ENCODE measurements at regions not wholly inside any gene's neighbourhood (a gene's known extent, or its start where the extent isn't known, plus 50 kb on each side); places are given as distances from the start of the nearest gene placed in this dataset.

DNA sequence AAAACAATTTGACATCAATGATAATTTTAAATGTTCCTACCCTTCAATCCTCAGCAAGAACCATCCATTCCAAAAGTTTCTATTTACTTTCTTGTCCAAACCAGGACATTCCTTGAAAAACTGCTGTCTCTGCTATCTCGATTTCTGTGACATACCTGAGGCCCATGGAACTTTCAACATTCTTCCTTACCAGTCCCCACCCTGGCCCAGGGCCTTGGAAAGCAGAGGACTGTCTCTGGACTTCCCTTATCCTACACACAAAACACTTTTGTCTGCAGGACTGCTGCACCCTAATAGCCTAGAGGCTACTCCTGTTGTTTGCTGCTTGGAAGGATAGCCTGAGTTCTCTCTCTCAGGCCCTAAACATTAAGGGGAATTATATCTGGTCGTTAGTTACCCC lies 151.8 kb upstream of the DHRS4 start:
- DNase-seq = no peak
- Histone ChIP-seq H3K4me3 (no peak overlapping the region), H3K27me3 (ENCODE audit: control insufficient read depth in 3 of 3, insufficient read depth in 3 of 3, low read length in 2 of 3) (no peaks in the 10 kb centered on the region), H3K36me3 (ENCODE audit: control insufficient read depth in 4 of 4, insufficient read depth in 4 of 4, low read length in 4 of 4) (no peaks in the 10 kb centered on the region), H3K4me1 (ENCODE audit: control insufficient read depth in 5 of 5, insufficient read depth in 5 of 5, low read length in 5 of 5) (no peaks in the 10 kb centered on the region), H3K27ac (ENCODE audit: low read depth in 1 of 2, low read length in 1 of 2) (no peak overlapping the region), H3K9ac (ENCODE audit: insufficient read depth in 1 of 2, low read length in 2 of 2) (no peak overlapping the region), H3K9me3 (ENCODE audit: control insufficient read depth in 4 of 4, insufficient read depth in 3 of 4, low read length in 3 of 4) (peaks cover 0 to 3% (median under 1%) of the 10 kb centered on the region in 4 donors)
- ATAC-seq (ENCODE audit: insufficient read depth, low FRiP score) = no peak
- WGBS, 2 donors = 39 to 72% methylated on average over 2 of the region's 2 CpGs
- TF ChIP-seq, protein P1, sequence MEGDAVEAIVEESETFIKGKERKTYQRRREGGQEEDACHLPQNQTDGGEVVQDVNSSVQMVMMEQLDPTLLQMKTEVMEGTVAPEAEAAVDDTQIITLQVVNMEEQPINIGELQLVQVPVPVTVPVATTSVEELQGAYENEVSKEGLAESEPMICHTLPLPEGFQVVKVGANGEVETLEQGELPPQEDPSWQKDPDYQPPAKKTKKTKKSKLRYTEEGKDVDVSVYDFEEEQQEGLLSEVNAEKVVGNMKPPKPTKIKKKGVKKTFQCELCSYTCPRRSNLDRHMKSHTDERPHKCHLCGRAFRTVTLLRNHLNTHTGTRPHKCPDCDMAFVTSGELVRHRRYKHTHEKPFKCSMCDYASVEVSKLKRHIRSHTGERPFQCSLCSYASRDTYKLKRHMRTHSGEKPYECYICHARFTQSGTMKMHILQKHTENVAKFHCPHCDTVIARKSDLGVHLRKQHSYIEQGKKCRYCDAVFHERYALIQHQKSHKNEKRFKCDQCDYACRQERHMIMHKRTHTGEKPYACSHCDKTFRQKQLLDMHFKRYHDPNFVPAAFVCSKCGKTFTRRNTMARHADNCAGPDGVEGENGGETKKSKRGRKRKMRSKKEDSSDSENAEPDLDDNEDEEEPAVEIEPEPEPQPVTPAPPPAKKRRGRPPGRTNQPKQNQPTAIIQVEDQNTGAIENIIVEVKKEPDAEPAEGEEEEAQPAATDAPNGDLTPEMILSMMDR (IDR thresholded peaks at IDR 0.05; ENCODE audit: control extremely low read depth, extremely low read depth) = no peak

GRCh38 chr14:23804817-23805216 lies 148.8 kb upstream of the DHRS4 start:
- WGBS, 2 donors = 76 to 87% methylated on average over 3 of the region's 3 CpGs

DNA sequence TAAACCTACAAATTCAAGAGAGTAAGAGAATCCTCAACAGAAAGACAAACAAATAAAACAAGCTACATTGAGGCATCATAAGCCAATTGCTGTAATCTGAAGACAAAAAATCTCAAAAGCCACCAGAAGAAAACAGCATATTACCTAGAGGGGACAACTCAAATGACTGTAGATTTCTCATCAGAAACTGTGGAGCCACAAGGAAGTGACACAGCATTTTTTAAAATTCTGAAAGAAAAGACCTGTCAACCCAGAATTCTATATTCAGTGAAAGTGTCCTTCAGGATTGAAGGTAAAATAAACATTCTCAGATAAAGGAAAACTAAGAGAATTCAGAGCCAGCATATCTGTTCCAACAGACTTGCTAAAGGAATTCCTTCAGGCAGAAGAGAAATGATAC lies 147.8 kb upstream of the DHRS4 start:
- H3K4me1 ChIP-seq (ENCODE audit: control insufficient read depth in 5 of 5, insufficient read depth in 5 of 5, low read length in 5 of 5) = no peaks in the 10 kb centered on the region
- ATAC-seq (ENCODE audit: insufficient read depth, low FRiP score) = no peak
- no peak overlapping the region for H3K27ac ChIP-seq (ENCODE audit: low read depth in 1 of 2, low read length in 1 of 2)
- H3K36me3 ChIP-seq (ENCODE audit: control insufficient read depth in 4 of 4, insufficient read depth in 4 of 4, low read length in 4 of 4) = no peaks in the 10 kb centered on the region
- no peaks in the 10 kb centered on the region for H3K27me3 ChIP-seq (ENCODE audit: control insufficient read depth in 3 of 3, insufficient read depth in 3 of 3, low read length in 2 of 3)
- TF ChIP-seq, protein P1 (IDR thresholded peaks at IDR 0.05; ENCODE audit: control extremely low read depth, extremely low read depth) = no peak
- H3K9ac ChIP-seq (ENCODE audit: insufficient read depth in 1 of 2, low read length in 2 of 2) = no peak overlapping the region
- no peak overlapping the region for H3K4me3 ChIP-seq
- DNase-seq = no peak
- peaks cover 0 to 2% (median 0%) of the 10 kb centered on the region in 4 donors for H3K9me3 ChIP-seq (ENCODE audit: control insufficient read depth in 4 of 4, insufficient read depth in 3 of 4, low read length in 3 of 4)

More at GRCh38 chr14:23804817-23805216, 148.8 kb upstream of the DHRS4 start:
- H3K4me1 ChIP-seq (ENCODE audit: control insufficient read depth in 5 of 5, insufficient read depth in 5 of 5, low read length in 5 of 5) = no peaks in the 10 kb centered on the region
- DNase-seq (no peak), ATAC-seq (ENCODE audit: insufficient read depth, low FRiP score) (no peak)
- TF ChIP-seq, protein P1 (IDR thresholded peaks at IDR 0.05; ENCODE audit: control extremely low read depth, extremely low read depth) = no peak
- H3K36me3 ChIP-seq (ENCODE audit: control insufficient read depth in 4 of 4, insufficient read depth in 4 of 4, low read length in 4 of 4) = no peaks in the 10 kb centered on the region
- no peaks in the 10 kb centered on the region for H3K27me3 ChIP-seq (ENCODE audit: control insufficient read depth in 3 of 3, insufficient read depth in 3 of 3, low read length in 2 of 3)
- H3K9ac ChIP-seq (ENCODE audit: insufficient read depth in 1 of 2, low read length in 2 of 2) = no peak overlapping the region
- no peak overlapping the region for H3K4me3 ChIP-seq
- no peak overlapping the region for H3K27ac ChIP-seq (ENCODE audit: low read depth in 1 of 2, low read length in 1 of 2)
- H3K9me3 ChIP-seq (ENCODE audit: control insufficient read depth in 4 of 4, insufficient read depth in 3 of 4, low read length in 3 of 4) = peaks cover 0 to 2% (median 0%) of the 10 kb centered on the region in 4 donors

GRCh38 chr14:23814527-23815256 lies 138.9 kb upstream of the DHRS4 start:
- TF ChIP-seq, protein P1 (IDR thresholded peaks at IDR 0.05; ENCODE audit: control extremely low read depth, extremely low read depth) = no peak
- DNase-seq (no peak), ATAC-seq (ENCODE audit: insufficient read depth, low FRiP score) (no peak)
- no peak overlapping the region for H3K27ac ChIP-seq (ENCODE audit: low read depth in 1 of 2, low read length in 1 of 2)
- H3K27me3 ChIP-seq (ENCODE audit: control insufficient read depth in 3 of 3, insufficient read depth in 3 of 3, low read length in 2 of 3) = no peaks in the 10 kb centered on the region
- no peaks in the 10 kb centered on the region for H3K36me3 ChIP-seq (ENCODE audit: control insufficient read depth in 4 of 4, insufficient read depth in 4 of 4, low read length in 4 of 4)
- H3K4me1 ChIP-seq (ENCODE audit: control insufficient read depth in 5 of 5, insufficient read depth in 5 of 5, low read length in 5 of 5) = no peaks in the 10 kb centered on the region
- no peak overlapping the region for H3K9ac ChIP-seq (ENCODE audit: insufficient read depth in 1 of 2, low read length in 2 of 2)
- peaks cover 0 to 10% (median 0%) of the 10 kb centered on the region in 4 donors for H3K9me3 ChIP-seq (ENCODE audit: control insufficient read depth in 4 of 4, insufficient read depth in 3 of 4, low read length in 3 of 4)
- 84 to 94% methylated on average over 6 of the region's 6 CpGs for WGBS, 2 donors
- H3K4me3 ChIP-seq = no peak overlapping the region
